Pons (tissue), 1 donor: ENCODE measurements at regions not wholly inside any gene's neighbourhood (a gene's known extent, or its start where the extent isn't known, plus 50 kb on each side); places are given as distances from the start of the nearest gene placed in this dataset.
A peak's percentile ranks its signal among the peaks of the same experiment; 100 is the strongest.

Source experiments
- DNase-seq: peaks from one replicate; pipeline ENCODE4 v3.0.0-alpha.2; 2016; ENCODE audit warnings: low spot score

DNA sequence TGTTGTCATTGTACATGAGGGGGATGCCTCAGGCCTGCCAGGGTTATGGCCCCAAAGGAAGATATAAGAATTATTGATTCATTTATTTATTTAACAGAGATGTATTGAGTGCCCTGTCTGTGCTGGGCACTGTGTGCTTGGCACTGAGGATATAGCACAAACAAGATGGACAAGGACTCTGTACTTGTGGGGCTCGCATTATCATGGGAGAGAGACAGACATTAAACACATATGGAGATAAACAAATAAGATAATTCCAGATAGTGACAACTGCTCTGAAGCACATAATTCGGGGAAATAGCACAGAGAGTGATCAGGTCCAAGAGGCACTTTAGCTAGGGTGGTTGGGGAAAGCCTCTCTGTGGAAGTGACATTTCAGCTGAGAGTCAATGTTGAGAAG is 119.8 kb upstream of the ARHGAP20 start:
- no peak for DNase-seq

- no peak for DNase-seq
These were observed 118.5 kb upstream of the ARHGAP20 start for GRCh38 chr11:110830747-110831146.

DNA sequence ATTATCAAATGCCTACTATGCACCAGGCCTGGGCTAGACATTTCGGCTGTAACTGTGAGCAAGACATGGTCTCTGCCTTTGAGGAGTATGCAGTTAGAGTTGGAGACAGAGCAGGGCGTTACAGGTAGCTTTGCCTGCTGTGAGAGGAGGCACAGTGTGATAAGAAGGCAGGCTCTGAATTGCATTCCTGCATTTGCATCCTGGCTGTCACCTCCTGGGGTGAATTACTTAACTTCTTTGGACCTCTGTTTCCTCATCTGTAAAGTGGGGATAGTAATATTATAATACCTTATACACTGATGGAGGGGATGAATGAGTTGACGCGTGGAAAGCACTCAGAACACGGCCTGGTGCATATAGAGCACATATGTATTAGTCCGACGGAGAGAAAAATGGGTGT is 118.1 kb upstream of the ARHGAP20 start:
- no peak for DNase-seq

GRCh38 chr11:110829873-110830272 is 117.6 kb upstream of the ARHGAP20 start:
- no peak for DNase-seq

DNA sequence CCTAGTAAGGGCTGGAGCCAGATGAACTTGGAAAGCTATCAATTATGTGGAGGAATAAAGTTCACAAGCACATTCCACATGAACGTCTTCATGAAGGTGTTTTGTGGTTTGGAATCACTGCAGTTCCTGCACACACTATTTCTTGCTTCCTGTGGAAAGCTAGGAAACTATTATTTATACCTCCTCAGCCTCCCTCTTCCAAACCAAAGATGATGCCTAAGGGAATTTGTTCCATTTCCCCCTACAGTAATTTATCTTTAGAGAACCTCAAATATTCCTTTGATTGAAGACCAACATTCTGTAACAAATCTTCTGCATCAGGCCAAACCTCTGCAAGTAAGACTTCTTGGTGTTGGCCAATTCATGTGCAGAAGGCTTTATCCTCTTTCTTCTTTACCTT is 115.8 kb upstream of the ARHGAP20 start:
- DNase-seq = no peak

DNA sequence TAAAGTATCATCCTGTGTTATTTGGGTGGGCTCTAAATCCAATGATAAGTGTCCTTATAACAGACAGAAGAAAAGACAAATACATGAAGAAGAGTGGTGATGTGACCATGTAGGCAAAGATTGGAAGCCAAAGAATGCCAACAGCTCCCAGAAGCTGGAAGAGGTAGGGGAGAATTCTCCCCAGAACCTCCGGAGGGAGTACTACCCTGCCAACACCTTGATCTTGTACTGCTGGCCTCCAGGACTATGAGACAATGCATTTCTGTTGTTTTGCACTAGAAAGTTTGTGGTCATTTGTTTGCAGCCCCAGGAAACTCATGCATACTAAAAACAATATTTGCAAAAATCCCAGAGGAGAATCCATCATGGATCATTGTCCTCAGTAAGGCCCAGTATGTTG is 115.0 kb upstream of the ARHGAP20 start:
- no peak for DNase-seq

DNA sequence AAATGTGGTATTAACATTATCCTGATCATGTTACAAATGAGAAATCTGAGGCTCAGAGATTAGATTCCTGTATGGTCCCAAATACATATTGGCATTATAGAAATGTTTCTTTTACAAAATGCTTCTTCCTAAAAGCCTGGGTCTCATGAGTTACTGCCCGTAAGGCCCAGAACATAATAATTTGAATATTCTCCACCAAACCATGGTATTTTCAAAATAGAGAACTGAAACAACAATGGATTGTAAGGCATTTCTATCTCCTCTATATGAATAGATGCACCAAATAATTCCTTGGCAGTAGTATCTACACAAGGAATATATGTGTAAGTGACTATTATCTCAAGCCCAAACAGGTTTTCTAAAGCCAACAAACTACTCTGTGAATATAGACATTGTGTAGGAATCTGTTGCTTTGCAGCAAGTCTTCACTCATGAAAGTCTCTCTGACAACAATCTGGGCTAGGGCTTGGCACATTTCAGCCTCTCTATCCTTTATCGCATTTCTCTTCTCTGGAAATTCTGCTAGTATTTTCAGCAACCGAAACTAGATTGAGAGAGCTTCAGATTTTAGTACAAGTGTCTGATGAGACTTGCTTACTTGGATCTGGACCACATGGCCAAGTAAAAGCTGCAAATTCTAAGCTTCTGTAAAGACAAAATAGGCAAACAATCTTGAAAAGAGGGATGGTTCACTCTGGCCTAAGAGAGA is 112.8 kb upstream of the ARHGAP20 start:
- no peak for DNase-seq

- DNase-seq = no peak
These were observed 105.9 kb upstream of the ARHGAP20 start for GRCh38 chr11:110818032-110818687.

DNA sequence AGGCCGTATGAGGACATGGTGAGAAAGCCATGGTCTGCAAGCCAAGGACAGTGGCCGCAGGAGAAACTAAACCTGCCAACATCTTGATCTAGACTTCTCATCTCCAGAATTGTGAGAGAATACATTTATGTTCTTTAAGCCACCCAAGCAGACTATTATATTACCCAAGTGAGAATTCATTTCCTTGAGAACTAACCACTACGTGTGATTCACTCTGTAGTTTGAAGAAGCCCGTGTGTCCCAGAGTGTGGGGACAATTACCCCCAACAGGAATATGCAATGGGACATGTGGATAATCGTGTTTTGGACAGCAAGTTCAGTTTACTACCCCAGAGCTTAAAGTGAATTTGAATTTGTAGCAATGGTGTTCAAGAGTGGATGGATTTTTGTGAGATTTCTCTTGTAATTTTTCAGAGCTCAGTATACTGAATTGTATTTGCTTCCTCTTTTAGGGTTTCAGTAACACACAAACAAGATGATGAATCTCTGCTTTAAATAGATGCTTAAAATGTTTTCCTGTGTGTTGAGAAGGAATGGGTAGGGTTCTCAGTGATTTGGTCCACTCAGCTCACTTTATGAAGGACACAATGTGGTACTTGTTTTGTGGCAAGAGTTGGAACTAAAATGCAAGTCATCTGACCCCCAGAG is 100.0 kb upstream of the ARHGAP20 start:
- peak; percentile 15 for DNase-seq

DNA sequence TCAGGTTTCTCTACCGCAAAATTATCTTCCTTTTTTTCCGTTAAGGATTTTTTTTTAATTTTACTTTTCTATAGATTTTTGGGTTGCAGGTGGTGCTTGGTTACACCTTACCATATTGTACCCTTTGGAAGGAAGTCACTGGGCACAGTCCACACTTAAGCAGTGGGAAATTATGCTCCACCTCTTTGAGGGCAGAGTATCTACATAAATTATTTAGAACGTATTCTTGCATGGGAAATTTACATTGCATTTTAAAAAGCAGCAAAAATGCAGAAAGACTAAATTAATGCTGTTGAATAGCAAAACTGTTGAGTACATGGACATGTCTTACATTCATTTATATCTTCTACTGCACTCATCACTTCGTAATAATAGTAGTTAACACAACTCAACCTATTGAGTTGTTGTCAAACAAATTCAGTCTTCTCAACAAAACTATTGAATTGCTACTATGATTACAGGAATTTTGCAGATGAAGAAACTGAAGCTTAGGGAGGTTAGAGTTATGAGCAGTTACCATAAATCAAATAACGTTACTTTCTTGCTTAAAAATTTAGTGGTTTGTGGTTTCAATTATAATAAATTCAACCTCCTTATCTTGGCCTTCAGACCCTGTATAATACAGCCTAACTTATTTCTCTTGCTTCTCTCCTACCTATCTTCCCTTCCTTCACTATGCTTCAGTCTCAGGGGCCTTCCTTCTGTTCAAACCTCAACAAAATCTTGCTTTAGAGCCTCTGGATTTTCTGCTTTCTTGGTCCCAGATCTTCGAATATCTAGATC is 97.4 kb upstream of the ARHGAP20 start:
- no peak for DNase-seq

- no peak for DNase-seq
These were observed 96.0 kb upstream of the ARHGAP20 start for GRCh38 chr11:110808248-110808647.

DNA sequence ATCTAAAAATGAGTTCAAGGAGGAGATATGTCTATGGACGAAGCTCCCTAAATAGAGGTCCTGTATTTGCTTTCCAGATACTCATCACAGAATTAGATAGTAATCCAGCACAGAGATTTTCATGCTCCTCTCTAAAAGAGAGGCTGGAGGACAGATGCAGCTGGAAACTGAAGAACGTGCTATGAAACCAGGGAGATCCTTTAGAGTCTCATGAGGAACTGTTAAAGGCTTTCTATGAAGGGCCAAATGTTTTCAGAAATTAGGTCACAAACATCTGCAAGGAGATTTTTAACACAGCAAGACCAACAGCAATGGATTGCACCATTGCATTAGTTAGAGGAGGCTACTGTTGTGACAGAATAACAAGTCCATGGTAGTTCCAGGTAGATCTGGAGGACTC is 95.6 kb upstream of the ARHGAP20 start:
- DNase-seq = no peak

- no peak for DNase-seq
These were observed 93.5 kb upstream of the ARHGAP20 start for GRCh38 chr11:110805756-110806155.

DNA sequence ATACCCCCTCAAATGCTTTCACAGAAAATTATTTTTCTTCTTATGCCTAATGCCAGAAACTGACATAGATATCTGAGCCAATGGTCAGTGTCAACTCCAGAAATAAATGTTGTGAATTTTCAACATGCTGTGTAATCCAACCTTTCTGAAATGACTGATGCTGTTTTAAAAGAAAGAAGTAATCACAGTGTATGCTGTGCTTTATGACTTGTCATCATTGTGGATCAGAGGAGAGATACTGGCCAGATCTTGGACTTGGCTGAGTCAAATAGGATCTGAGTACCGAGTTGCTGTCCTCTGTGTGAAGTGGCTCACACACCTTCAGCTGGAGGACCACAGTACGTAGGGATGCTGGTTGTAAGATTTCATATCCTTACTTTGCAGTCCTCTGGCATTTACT is 89.9 kb upstream of the ARHGAP20 start:
- no peak for DNase-seq

DNA sequence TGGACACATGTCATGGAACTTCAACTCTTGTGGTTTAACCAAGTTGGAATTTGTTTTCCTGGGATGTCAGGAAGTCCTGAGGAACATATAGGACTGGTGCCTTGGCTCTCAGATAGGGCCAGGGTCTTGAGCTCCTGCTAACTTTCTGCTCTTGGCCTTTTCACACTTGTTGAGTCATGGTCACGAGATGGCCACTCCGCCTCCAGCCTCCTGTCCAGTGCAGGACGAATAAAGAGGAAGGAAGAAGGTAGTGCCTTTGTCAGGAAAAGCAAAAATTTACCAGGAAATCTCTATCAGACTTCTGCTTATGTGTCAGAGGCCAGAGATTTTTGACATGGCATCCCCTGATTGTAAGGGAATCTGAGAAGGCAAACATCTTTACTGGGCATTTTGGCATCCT is 89.1 kb upstream of the ARHGAP20 start:
- DNase-seq = no peak

DNA sequence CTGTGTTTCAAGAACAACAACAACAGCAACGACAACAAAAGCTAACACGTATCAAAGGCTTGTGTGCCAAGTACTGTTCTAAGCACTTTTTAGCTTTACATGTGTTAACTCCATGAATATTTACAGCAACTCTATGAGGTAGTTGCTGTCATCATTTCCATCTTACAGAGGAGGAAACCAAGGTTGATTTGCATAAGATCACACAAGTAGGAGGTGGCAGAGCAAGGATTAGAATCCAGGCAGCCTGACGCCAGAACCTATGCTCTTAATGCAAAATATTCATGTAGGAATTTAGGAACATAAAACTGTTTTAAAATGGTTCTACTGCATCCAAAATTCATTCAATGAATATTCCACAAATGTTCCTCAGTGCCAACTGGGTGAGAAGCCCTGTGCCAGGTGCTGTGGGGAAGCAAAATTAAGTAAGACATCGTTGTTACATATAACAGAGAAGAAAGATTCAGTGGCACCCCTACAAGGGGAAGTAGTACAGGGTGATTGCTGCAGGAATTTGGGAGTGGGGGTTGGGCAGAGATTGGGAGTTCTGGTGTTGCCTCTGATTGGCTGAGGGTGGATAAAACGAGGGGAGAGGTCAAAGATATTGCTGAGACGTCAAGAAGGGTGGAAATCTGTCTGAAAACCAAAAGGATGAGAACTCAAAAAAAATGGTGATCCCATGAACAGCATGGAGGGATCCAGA is 86.1 kb upstream of the ARHGAP20 start:
- no peak for DNase-seq

- DNase-seq = peak; percentile 54
These were observed 85.2 kb upstream of the ARHGAP20 start for GRCh38 chr11:110797453-110797852.

GRCh38 chr11:110795112-110795624 is 82.9 kb upstream of the ARHGAP20 start:
- DNase-seq = no peak

- DNase-seq = no peak
These were observed 81.3 kb upstream of the ARHGAP20 start for GRCh38 chr11:110793556-110793955.

DNA sequence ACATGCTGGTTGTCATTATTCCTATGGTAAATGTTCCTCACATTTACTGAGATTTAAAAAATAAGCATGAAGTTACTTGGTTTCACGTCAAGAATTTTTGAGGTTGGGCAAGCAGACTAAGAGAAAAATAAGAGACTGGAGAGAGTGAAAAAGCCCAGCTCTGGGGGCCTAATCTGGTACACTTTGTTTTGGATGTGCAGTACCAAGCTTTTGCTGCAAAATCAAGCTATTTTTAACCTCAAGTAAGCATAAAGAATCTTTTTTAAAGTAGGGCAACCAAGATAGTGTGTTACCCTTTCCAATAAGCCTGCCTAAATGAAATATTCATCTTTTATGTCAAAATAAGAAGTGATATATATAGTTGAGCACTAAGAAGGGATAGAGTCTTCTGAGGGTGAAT is 79.4 kb upstream of the ARHGAP20 start:
- no peak for DNase-seq

- DNase-seq = no peak
These were observed 75.4 kb upstream of the ARHGAP20 start for GRCh38 chr11:110787680-110788079.
